GM12872 (cell line): ENCODE measurements at regions not wholly inside any gene's neighbourhood (a gene's known extent, or its start where the extent isn't known, plus 50 kb on each side); places are given as distances from the start of the nearest gene placed in this dataset.

Experiments
- TF ChIP-seq, protein P1 (sequence below): IDR thresholded peaks from 3 replicates; pipeline ENCODE4 v1.5.1; 2011; ENCODE audit warnings: low read depth, mild to moderate bottlenecking, low read length, moderate library complexity; ENCODE audit not compliant: insufficient read depth

DNA sequence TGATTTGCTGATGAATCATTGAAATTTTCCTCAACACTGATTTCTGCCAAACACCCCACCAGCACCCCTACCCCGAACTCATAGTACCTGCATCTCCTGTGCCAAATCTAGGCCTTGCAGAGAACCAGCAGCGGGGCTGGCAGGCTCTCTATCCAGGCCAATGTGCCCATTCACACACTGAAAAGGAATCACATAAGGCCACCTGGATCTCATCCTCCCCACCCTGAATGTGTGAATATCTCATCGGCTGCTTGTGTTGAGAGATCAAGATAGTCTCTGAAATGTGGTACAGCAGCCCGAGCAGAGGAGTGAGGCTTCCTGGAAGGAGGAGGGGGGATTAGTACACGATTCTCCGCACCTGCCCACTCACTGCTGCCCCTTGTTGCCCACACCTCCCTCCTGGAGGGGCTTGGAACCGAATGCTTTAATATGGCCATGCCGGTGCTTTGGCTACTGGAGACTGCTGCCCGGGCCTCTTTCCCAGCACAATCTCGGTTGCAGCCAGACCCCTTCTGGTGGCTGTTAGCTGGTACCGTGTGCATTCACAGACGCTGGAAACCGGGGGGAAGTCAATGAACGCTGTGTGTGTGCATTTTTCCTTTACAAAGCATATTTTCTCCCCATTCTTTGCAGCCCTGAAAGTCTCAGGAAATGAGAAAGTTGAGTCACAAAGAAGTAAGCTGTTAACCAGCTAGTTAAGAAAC, 619.5 kb downstream of the MATN1 start:
- TF ChIP-seq, protein P1, sequence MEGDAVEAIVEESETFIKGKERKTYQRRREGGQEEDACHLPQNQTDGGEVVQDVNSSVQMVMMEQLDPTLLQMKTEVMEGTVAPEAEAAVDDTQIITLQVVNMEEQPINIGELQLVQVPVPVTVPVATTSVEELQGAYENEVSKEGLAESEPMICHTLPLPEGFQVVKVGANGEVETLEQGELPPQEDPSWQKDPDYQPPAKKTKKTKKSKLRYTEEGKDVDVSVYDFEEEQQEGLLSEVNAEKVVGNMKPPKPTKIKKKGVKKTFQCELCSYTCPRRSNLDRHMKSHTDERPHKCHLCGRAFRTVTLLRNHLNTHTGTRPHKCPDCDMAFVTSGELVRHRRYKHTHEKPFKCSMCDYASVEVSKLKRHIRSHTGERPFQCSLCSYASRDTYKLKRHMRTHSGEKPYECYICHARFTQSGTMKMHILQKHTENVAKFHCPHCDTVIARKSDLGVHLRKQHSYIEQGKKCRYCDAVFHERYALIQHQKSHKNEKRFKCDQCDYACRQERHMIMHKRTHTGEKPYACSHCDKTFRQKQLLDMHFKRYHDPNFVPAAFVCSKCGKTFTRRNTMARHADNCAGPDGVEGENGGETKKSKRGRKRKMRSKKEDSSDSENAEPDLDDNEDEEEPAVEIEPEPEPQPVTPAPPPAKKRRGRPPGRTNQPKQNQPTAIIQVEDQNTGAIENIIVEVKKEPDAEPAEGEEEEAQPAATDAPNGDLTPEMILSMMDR, result no peak

DNA sequence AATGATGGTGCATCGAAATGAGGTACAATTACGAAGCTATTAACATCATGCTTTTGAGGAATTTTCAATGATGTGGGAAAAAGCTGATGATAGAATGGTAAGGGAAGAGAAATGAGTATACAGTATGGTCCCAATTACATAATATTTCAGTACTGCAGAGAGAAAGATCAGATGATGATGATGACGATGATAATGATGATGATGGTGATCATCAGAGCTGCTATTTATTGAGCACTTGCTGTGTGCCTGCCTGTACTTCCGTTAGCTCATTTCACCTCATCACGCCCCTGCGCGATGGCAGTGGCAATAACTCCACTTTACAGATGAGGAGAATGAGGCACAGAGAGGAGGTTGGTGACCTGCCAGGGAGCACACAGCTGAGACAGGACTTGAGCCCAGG, 620.8 kb downstream of the MATN1 start:
- TF ChIP-seq, protein P1, result no peak

DNA sequence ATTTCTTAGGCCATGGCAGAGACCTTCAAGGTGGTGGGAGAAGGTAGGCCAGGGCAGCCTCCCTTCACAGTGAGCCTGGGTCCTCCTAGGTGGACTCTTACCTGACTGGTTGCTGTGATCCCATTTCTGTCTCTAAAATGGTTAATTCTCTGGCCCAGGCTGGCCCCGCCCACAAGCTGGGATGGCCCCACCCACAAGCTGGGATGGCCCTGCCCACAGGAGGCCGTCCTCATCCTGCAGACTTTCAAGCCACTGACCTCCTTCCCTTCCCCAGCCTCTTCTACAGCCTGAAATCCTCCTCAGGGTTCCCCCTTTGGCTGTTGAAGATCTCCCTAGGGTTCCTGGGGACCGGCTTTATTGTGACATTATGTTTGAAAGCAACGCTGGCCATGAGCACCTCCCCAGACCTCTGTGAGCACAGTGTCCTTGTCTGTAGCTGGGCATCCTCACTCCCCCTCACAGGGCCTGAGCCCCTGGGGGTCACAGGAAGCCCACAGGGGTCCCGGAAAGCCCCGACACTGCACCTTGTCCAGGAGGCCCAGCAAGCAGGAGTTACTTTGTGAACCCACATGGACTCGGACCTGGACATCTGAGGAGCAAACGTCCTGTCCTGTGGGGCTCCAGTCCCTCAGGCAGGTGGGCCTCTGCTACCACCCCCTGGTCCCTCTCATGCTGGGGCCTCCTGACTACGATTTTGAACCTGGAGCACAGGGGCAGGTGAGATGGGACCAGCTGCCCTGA, 621.7 kb downstream of the MATN1 start:
- TF ChIP-seq, protein P1, result no peak

DNA sequence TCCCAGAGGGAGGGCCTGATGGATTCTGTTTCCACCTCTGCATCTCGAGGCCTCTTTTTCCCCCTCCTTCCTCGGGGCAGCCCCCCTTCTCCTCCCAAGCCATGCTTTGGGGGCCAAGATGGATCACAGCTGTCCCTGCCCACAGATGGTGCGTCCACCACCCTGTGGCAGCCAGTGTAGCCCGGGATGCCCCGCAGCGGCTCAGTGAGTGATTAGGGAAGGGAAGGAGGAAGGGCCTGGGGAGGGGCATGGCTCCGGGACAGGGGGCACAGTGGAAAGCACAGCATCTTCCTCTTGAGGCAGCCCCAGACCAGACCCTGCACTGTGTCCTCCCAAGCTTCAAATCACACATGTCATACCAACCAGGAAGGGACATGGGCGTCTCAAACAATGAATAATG, 622.4 kb downstream of the MATN1 start:
- TF ChIP-seq, protein P1, result no peak

DNA sequence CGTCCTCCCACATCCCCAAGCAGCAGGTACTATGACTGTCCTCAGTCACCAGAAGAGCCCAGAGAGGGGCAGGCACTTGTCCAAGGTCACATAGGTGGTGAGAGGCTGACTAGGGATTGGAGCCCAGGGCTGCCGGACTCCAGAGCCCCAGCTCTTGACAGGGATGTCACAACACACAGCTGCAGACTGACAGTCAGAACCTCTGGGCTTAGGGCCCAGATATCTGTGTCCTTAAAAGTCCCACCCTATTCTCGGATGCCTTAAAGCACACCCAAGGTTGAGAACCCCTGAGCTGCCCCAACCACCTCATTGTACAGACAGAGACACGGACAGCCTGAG, 622.9 kb downstream of the MATN1 start:
- TF ChIP-seq, protein P1, result no peak

DNA sequence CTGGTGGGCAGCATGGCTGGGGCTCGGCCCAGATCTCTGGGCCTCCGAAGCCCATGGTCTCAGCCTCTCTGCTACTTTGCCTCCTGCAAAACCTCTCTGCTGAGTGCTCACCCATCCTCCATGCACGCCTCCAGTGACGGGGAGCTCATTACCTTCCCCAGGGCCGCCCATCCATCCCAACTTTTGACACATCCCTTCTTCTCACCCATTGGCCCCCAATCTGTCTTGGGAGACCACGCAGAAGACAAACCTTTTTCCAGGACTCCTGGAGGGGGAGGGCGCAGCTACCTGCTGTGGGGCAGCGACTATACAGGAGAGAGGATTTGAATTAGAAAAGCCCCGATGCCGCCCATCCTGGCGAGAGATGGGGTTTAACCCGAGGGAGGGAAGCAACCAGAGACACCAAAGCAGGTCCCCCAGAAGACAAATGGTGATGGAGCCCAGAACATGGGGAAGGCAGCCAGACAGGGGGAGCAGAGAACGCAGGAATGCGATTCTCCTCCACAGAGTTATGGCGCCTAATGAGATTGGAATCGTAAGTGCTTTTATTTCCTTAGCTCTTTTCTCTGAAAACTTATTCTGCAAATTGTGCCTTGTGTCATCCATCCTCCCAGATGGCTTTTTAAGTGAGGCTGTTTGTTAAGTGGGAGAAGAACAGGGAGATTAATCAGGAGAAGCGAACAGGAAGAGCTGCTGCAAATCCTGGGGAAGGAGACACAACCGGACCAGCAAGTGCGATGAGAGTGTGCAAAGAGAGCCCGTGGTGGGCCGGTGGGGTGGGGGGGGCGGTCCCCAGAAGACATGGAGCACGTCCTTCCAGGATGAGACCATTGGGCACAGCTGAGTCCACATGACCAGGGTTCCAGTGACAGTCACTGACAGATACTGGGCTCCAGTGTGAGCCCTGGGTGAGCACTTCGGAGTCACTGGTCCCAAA, 623.5 kb downstream of the MATN1 start:
- TF ChIP-seq, protein P1, result no peak

DNA sequence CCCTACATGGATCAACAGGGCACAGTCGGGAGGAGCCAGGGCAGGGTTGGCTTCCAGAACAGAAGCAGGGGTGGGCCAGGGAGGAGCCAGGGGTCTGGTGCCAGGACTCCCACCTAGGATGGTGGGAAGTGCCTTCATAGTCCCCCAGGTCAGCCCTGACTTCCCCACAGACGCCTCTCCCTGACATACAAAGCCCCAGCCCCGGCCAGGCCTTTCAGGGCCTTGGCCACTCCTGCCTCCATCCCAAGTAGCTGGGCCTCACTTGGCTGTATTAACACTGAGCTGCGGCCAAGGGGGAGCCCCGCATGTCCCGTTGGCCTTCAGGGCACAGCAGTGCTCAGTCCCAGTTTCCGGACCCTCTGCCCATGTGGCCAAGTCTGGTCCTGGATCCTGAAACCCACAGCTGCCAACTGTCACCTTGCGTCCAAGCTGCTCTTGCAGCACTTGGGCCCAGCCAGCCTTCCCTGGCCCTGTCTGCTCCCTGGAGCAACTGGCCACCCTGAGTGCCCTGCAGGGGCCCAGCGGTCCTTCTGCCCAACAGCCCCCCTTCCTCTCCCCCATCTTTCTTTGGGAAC, 627.8 kb downstream of the MATN1 start:
- TF ChIP-seq, protein P1, result no peak
